ENCODE measurements at regions not wholly inside any gene's neighbourhood (a gene's known extent, or its start where the extent isn't known, plus 50 kb on each side); places are given as distances from the start of the nearest gene placed in this dataset.

DNA sequence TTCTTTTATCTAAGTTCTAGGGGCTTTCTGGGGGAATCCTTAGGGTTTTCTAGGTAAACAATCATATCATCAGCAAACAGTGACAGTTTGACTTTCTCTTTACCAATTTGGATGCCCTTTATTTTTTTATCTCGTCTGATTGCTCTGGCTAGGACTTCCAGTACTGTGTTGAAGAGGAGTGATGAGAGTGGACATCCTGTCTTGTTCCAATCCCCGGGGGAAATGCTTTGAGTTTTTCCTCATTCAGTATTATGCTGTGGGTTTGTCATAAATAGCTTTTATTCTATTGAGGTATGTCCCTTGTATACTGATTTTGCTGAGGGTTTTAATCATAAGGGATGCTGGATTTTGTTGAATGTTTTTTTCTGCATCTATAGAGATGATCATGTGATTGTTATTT, 549.5 kb downstream of the EPHA4 start:
- TF ChIP-seq, protein P1, sequence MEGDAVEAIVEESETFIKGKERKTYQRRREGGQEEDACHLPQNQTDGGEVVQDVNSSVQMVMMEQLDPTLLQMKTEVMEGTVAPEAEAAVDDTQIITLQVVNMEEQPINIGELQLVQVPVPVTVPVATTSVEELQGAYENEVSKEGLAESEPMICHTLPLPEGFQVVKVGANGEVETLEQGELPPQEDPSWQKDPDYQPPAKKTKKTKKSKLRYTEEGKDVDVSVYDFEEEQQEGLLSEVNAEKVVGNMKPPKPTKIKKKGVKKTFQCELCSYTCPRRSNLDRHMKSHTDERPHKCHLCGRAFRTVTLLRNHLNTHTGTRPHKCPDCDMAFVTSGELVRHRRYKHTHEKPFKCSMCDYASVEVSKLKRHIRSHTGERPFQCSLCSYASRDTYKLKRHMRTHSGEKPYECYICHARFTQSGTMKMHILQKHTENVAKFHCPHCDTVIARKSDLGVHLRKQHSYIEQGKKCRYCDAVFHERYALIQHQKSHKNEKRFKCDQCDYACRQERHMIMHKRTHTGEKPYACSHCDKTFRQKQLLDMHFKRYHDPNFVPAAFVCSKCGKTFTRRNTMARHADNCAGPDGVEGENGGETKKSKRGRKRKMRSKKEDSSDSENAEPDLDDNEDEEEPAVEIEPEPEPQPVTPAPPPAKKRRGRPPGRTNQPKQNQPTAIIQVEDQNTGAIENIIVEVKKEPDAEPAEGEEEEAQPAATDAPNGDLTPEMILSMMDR (IDR thresholded peaks at IDR 0.05), result no peak
- TF ChIP-seq EP300 (IDR thresholded peaks at IDR 0.05), result no peak
